Testis (tissue), 2 donors: ENCODE measurements at regions not wholly inside any gene's neighbourhood (a gene's known extent, or its start where the extent isn't known, plus 50 kb on each side); places are given as distances from the start of the nearest gene placed in this dataset.

ENCODE experiments used
- POLR2A ChIP-seq: fragments of 450-650 bp; IDR thresholded peaks from one replicate; pipeline ENCODE4 v1.6.1; 2017; ENCODE audit warnings: antibody characterized with exemption, mild to moderate bottlenecking, moderate library complexity
- TF ChIP-seq, protein P1 (sequence below), 3 experiments: fragments of 450-650 bp in 2 of 3; fragments of 200-600 bp in 1 of 3; sonication (generic) in 1 of 3; IDR thresholded peaks; one replicate each; pipeline ENCODE4 v1.5.1; 2016 to 2019; ENCODE audit warnings: antibody characterized with exemption in 3 of 3, mild to moderate bottlenecking in 2 of 3, moderate library complexity in 1 of 3

DNA sequence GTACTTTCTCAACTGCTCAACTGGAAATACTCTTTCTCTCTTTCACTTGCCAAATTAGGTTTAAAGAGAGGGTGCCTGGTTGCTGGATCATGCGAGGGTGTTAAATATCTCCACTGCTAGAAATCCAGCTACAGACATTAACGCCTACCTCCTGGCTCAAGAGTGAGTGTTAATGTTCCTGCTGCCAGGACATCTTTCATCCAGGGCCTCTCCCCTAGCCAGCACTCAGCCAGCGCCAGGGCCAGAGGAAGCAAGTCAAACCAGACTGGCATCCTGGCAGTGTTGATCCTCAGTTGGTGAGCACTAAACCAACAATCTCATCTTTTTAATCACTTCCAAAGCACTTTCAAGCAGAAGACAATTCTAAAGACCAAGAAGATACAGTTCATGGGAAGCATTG lies 92.9 kb upstream of the BARHL2 start:
- TF ChIP-seq POLR2A, result no peak
- TF ChIP-seq, protein P1, sequence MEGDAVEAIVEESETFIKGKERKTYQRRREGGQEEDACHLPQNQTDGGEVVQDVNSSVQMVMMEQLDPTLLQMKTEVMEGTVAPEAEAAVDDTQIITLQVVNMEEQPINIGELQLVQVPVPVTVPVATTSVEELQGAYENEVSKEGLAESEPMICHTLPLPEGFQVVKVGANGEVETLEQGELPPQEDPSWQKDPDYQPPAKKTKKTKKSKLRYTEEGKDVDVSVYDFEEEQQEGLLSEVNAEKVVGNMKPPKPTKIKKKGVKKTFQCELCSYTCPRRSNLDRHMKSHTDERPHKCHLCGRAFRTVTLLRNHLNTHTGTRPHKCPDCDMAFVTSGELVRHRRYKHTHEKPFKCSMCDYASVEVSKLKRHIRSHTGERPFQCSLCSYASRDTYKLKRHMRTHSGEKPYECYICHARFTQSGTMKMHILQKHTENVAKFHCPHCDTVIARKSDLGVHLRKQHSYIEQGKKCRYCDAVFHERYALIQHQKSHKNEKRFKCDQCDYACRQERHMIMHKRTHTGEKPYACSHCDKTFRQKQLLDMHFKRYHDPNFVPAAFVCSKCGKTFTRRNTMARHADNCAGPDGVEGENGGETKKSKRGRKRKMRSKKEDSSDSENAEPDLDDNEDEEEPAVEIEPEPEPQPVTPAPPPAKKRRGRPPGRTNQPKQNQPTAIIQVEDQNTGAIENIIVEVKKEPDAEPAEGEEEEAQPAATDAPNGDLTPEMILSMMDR (IDR thresholded peaks at IDR 0.05), result no peak
